Testis (tissue), 2 donors: ENCODE measurements at regions not wholly inside any gene's neighbourhood (a gene's known extent, or its start where the extent isn't known, plus 50 kb on each side); places are given as distances from the start of the nearest gene placed in this dataset.

Source experiments
- CTCF ChIP-seq, 3 experiments: fragments of 450-650 bp in 2 of 3; fragments of 200-600 bp in 1 of 3; sonication (generic) in 1 of 3; IDR thresholded peaks; one replicate each; pipeline ENCODE4 v1.5.1; 2016 to 2019; ENCODE audit warnings: antibody characterized with exemption in 3 of 3, mild to moderate bottlenecking in 2 of 3, moderate library complexity in 1 of 3
- POLR2A ChIP-seq: fragments of 450-650 bp; IDR thresholded peaks from one replicate; pipeline ENCODE4 v1.6.1; 2017; ENCODE audit warnings: antibody characterized with exemption, mild to moderate bottlenecking, moderate library complexity

- no peak for TF ChIP-seq CTCF (IDR thresholded peaks at IDR 0.05)
- TF ChIP-seq POLR2A: no peak
Observed at GRCh38 chr4:137116144-137116543, 416.1 kb downstream of the PCDH18 start.
